ENCODE measurements at regions not wholly inside any gene's neighbourhood (a gene's known extent, or its start where the extent isn't known, plus 50 kb on each side); places are given as distances from the start of the nearest gene placed in this dataset.

DNA sequence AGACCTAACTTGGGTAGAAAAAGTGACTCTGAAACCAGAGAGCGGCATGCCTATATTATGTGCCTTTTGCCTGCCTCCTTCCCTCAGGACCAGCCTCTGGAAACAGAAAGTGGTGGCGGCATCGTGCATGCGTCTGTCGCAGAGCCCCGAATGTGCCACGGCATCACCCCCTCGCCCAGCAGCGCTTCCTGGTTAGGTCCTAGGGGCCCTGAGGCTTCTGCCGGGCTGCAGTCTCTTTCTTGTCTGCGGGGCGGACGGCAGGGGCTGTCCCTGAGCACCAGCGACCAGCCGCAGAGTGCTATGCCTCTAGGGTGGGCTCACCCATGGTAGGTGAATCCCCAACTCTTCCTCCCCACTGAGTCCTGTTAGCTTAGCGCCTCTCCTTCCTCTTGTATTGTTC is 68.7 kb downstream of the VSIG4 start:
- TF ChIP-seq, protein P1, sequence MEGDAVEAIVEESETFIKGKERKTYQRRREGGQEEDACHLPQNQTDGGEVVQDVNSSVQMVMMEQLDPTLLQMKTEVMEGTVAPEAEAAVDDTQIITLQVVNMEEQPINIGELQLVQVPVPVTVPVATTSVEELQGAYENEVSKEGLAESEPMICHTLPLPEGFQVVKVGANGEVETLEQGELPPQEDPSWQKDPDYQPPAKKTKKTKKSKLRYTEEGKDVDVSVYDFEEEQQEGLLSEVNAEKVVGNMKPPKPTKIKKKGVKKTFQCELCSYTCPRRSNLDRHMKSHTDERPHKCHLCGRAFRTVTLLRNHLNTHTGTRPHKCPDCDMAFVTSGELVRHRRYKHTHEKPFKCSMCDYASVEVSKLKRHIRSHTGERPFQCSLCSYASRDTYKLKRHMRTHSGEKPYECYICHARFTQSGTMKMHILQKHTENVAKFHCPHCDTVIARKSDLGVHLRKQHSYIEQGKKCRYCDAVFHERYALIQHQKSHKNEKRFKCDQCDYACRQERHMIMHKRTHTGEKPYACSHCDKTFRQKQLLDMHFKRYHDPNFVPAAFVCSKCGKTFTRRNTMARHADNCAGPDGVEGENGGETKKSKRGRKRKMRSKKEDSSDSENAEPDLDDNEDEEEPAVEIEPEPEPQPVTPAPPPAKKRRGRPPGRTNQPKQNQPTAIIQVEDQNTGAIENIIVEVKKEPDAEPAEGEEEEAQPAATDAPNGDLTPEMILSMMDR (IDR thresholded peaks at IDR 0.05) = no peak

DNA sequence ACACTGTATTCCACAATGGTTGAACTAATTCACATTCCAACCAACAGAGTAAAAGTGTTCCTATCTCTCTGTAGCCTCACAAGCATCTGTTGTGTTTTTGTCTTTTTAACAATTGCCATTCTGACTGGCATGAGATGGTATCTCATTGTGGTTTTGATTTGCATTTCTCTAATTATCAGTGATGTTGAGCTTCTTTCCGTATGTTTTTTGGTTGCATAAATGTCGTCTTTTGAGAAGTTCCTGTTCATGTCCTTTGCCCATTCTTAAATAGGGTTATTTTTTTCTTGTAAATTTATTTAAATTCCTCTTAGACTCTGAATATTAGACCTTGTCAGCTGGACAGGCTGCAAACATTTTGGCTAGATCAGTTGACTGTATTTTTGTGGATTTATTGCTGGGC is 78.2 kb downstream of the VSIG4 start:
- TF ChIP-seq, protein P1 (IDR thresholded peaks at IDR 0.05) = no peak

DNA sequence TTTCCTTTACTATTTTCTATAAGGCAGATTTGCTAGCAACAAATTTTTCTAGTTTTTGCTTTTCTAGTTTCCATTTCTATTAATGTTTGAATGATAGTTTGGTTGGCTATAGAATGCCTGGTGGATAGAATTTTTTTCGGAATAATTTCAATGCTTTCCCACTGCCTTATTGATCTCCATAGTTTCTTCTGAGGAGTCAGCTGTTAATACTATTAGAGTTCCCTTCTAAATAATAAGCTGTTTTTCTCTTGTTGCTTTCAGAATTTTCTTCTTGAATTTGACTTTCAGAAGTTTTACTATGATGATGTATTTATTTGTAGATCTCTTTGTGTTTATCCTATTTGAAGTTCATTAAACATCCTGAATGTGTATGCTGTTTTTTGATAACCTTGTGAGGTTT is 91.8 kb downstream of the VSIG4 start:
- TF ChIP-seq, protein P1 (IDR thresholded peaks at IDR 0.05) = no peak

DNA sequence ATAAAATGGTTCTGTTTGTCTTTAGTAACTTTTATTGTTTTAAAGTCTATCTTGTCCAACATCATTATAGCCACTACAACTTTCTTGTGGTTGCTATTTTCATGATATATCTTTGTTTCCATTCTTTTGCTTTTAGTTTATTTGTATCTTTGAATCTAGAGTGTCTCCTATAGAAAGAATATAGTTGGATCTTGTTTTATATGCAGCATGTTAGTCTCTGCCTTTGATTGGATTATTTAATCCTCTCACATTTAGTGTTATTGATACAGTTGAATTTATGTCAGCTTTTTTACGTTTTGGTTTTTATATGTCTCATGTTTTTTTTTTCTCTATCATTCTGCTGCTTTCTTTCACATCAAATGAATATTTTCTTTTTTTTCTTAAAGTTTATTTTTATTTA is 98.1 kb downstream of the VSIG4 start:
- TF ChIP-seq, protein P1 (IDR thresholded peaks at IDR 0.05) = no peak

DNA sequence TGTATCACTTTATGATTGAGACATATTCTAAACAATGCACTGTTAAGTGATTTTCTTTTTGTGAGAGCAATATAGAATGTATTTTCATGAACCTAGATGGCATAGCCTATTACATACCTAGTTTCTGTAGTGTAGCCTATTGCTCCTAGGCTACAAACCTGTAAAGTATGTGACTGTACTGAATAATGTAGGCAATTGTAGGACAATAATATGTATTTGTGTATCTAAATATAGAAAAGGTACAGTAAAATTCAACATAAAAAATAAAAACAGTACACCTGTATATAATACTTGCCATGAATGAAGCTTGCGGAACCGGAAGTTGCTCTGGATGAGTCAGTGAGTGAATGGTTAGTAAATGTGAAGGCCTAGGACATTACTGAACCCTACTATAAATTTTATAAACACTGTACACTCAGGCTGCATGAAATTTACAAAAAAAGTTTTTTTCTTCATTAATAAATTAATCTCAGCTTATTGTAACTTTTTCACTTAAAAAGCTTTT is 106.7 kb downstream of the VSIG4 start:
- TF ChIP-seq, protein P1 (IDR thresholded peaks at IDR 0.05) = no peak

DNA sequence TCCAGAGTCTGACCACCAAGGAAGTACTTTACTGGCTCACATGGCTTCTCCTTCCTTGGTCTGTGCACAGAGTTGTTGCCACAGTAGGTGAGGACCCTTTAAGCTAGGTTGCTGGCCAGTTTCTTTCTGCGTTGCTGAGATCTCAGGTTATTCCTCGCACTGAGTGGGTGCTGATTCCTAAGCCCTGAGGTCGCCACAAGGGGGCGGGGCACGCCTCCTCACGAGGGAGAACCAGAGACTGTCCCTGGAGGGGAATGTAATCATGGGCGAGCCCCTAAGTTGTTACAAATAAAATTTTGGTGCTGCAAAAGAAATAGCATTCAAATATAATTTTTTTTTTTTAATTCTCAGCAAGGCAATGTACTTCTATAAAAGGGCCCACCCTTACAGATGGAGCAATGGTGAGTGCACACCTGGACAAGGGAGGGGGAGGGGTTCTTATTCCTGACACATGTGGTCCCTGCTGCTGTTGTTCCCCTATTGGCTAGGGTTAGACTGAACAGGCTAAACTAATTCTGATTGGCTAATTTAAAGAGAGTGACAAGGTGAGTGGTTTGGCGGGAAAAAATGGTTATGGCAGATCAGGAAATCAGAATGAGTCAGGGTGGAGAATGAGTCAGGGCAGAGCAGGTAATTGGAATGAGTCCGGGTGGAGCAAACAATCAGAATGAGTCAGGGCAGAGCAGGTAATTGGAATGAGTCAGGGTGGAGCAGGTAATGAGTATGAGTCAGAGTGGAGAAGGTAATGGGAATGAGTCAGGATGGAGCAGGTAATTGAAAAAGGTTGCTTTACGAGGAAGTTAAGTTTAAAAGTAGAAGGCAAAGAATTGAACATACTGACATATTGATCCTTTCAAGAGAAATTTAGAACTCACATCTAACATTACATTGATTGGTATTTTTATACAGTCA is 107.5 kb downstream of the VSIG4 start:
- TF ChIP-seq, protein P1 (IDR thresholded peaks at IDR 0.05) = peak; percentile 27; the same call in 1 of the 2 replicates

DNA sequence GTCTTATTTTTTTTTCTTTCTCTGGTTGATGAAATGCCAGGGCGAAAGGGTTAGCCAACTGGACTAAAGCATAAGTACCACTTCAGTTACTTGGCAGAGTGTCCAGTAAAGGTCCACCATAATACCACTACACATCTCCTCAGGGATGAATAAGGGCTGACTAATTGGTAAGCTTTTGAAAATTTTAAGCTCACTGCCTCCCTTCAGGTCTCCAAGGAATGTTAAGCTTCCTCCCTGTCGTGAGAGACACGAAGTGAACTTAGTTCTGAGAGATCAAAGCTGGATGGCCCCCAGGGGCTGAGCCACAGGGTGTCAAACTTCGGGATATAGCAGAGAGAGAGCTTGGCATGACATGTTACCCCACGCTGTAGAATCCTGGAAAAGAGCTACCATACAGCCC is 111.4 kb downstream of the VSIG4 start:
- TF ChIP-seq, protein P1 (IDR thresholded peaks at IDR 0.05) = no peak

Measured in LNCAP (cell line).